ENCODE measurements at regions not wholly inside any gene's neighbourhood (a gene's known extent, or its start where the extent isn't known, plus 50 kb on each side); places are given as distances from the start of the nearest gene placed in this dataset.

DNA sequence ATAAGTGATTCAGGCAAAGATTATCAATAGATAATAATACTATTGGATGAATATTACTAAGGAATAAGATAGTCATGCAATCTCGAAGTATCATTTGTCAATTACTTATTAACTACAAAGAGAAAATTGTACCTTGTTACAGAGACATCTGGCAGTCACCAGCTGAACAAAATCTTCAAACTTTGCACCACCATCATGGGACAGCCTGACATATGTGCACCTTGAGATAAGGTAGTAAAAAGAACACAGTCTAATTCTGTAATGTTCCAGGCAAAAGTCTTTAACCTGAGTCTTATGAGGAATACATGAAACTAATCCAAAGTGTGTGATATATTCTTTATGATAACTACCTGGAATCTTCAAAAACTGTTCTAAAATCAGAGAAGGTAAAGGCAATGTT is 423.0 kb upstream of the ZNF608 start:
- Histone ChIP-seq H3K4me1 (no peaks in the 10 kb centered on the region), H3K27me3 (no peaks in the 10 kb centered on the region), H3K27ac (no peak overlapping the region), H3K9me3 (peaks cover 0 to 7% (median 3%) of the 10 kb centered on the region in 3 donors), H3K36me3 (no peaks in the 10 kb centered on the region), H3K4me3 (no peak overlapping the region)
- in situ Hi-C loops (cut with MboI; ENCODE audit: low sequenced_read_pairs in 4 of 4): no loop called here
- ATAC-seq (no peak), DNase-seq (no peak)
- intact Hi-C loops (cut with DNase I; ENCODE audit: low total_unique reads): no loop called here
- TF ChIP-seq, protein P1, sequence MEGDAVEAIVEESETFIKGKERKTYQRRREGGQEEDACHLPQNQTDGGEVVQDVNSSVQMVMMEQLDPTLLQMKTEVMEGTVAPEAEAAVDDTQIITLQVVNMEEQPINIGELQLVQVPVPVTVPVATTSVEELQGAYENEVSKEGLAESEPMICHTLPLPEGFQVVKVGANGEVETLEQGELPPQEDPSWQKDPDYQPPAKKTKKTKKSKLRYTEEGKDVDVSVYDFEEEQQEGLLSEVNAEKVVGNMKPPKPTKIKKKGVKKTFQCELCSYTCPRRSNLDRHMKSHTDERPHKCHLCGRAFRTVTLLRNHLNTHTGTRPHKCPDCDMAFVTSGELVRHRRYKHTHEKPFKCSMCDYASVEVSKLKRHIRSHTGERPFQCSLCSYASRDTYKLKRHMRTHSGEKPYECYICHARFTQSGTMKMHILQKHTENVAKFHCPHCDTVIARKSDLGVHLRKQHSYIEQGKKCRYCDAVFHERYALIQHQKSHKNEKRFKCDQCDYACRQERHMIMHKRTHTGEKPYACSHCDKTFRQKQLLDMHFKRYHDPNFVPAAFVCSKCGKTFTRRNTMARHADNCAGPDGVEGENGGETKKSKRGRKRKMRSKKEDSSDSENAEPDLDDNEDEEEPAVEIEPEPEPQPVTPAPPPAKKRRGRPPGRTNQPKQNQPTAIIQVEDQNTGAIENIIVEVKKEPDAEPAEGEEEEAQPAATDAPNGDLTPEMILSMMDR (IDR thresholded peaks at IDR 0.05 in 4 of 5, conservative IDR thresholded peaks at IDR 0.05 in 1 of 5): no peak
- TF ChIP-seq POLR2A (IDR thresholded peaks at IDR 0.05): no peak

DNA sequence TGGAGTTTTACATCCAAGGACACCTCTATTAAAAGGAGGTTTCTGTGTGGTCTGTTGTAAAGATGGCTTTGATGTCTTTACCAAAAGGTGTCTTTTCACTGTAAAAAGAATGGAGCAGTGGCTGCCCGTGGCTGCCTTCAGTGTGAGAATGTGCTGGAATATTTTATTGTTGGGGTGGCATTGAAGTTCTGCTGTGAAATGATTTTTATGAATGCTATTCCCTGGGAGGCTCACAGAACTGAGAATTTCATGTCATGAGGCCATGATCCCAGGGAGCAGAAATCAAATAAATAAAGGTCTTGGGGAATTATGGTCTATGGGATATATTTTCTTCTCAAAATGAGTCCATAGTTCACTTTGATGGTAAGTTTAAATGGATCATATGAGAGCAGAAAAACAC is 425.2 kb upstream of the ZNF608 start:
- intact Hi-C loops (cut with DNase I; ENCODE audit: low total_unique reads) (no loop called here), in situ Hi-C loops (cut with MboI; ENCODE audit: low sequenced_read_pairs in 4 of 4) (no loop called here)
- H3K27me3 ChIP-seq: no peaks in the 10 kb centered on the region
- peaks cover 0 to 7% (median 3%) of the 10 kb centered on the region in 3 donors for H3K9me3 ChIP-seq
- DNase-seq (no peak), ATAC-seq (no peak)
- H3K36me3 ChIP-seq: no peaks in the 10 kb centered on the region
- no peak overlapping the region for H3K27ac ChIP-seq
- H3K4me1 ChIP-seq: no peaks in the 10 kb centered on the region
- no peak overlapping the region for H3K4me3 ChIP-seq
- no peak for TF ChIP-seq POLR2A (IDR thresholded peaks at IDR 0.05)
- TF ChIP-seq, protein P1 (IDR thresholded peaks at IDR 0.05 in 4 of 5, conservative IDR thresholded peaks at IDR 0.05 in 1 of 5): no peak

DNA sequence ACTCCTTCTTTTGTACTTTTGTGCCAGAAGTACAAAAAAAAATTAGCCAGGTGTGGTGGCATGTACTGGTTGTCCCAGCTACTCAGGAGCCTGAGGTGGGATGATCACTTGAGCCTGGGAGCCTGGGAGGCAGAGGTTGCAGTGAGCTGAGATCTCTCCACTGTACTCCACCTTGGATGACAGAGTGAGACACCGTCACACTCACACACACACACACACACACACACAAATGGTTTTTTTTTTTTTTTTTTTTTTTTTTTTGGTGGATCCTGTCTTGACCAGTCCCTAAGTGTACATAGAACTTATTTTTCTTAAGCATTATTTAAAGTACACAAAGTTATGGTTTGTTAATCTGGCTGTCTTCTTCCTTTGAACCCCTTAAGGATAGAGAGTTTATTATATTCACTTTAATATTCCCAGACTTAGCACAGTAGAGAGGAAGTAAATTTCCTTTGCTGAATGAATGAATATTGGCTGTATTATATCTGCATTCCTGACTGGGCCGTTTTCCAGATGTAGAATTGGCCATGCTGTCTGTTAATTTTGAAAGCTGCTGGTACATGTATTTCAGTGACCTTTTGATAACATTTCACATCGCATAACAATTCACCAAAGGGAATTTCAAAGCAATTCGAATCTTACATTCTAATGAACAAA is 429.0 kb upstream of the ZNF608 start:
- in situ Hi-C loops (cut with MboI; ENCODE audit: low sequenced_read_pairs in 4 of 4): no loop called here
- ATAC-seq (no peak), DNase-seq (no peak)
- H3K27ac ChIP-seq: no peak overlapping the region
- H3K27me3 ChIP-seq: no peaks in the 10 kb centered on the region
- intact Hi-C loops (cut with DNase I; ENCODE audit: low total_unique reads): no loop called here
- H3K36me3 ChIP-seq: no peaks in the 10 kb centered on the region
- TF ChIP-seq POLR2A (IDR thresholded peaks at IDR 0.05): no peak
- TF ChIP-seq, protein P1 (IDR thresholded peaks at IDR 0.05 in 4 of 5, conservative IDR thresholded peaks at IDR 0.05 in 1 of 5): no peak
- no peak overlapping the region for H3K4me3 ChIP-seq
- H3K4me1 ChIP-seq: no peaks in the 10 kb centered on the region
- H3K9me3 ChIP-seq: no peaks in the 10 kb centered on the region

DNA sequence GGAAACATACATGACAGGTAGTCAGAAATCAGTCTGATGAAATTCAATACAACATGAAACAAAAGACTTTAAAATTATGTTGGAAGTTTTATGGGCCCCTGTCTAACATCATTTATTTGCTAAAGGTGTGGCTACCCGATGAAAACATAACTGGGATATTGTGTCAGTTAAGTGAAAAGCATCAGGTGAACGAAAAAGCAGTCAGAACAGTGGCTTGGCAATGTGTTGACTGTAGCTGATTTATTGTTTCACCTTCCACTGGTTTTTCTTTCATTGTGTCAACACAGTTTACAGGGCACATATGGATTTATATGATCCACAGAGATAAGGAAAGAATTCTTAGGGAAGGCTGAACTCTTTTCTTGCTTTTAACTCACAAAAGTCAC is 429.6 kb upstream of the ZNF608 start:
- TF ChIP-seq, protein P1 (IDR thresholded peaks at IDR 0.05 in 4 of 5, conservative IDR thresholded peaks at IDR 0.05 in 1 of 5): no peak
- no peak for TF ChIP-seq POLR2A (IDR thresholded peaks at IDR 0.05)
- Histone ChIP-seq H3K4me3 (no peak overlapping the region), H3K9me3 (no peaks in the 10 kb centered on the region)

DNA sequence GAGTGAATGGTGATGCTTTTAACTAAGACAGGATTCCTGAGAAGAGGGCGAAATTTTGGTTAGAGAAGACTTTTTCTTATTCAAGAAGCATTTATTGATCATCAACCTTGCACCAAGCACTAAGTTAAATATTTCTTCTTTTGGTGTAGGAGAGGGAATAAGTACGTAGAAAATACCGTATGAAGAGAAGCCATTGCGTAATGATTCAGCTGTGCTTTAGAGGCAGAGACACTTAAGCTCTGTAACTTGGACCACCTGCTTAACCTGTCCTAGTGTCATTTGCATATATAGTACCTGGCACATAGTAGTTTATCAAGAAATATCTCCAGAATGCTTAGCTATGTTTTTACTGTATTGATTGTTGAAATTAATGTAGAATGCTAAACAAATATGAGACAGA is 430.9 kb upstream of the ZNF608 start:
- H3K27me3 ChIP-seq: no peaks in the 10 kb centered on the region
- in situ Hi-C loops (cut with MboI; ENCODE audit: low sequenced_read_pairs in 4 of 4) (no loop called here), intact Hi-C loops (cut with DNase I; ENCODE audit: low total_unique reads) (no loop called here)
- H3K27ac ChIP-seq: no peak overlapping the region
- DNase-seq (no peak), ATAC-seq (no peak)
- H3K4me1 ChIP-seq: no peaks in the 10 kb centered on the region
- no peaks in the 10 kb centered on the region for H3K36me3 ChIP-seq
- no peak overlapping the region for H3K4me3 ChIP-seq
- H3K9me3 ChIP-seq: no peaks in the 10 kb centered on the region
- no peak for TF ChIP-seq POLR2A (IDR thresholded peaks at IDR 0.05)
- TF ChIP-seq, protein P1 (IDR thresholded peaks at IDR 0.05 in 4 of 5, conservative IDR thresholded peaks at IDR 0.05 in 1 of 5): no peak

More for the DNA sequence above, 429.6 kb upstream of the ZNF608 start:
- no peak for DNase-seq
- in situ Hi-C loops (cut with MboI; ENCODE audit: low sequenced_read_pairs in 4 of 4) (no loop called here), intact Hi-C loops (cut with DNase I; ENCODE audit: low total_unique reads) (no loop called here)
- ATAC-seq: no peak
- no peak overlapping the region for H3K27ac ChIP-seq
- H3K27me3 ChIP-seq: no peaks in the 10 kb centered on the region
- H3K36me3 ChIP-seq: no peaks in the 10 kb centered on the region
- no peaks in the 10 kb centered on the region for H3K4me1 ChIP-seq

All from gastrocnemius medialis (tissue), 4 donors.